NT2/D1 (cell line): ENCODE measurements at regions not wholly inside any gene's neighbourhood (a gene's known extent, or its start where the extent isn't known, plus 50 kb on each side); places are given as distances from the start of the nearest gene placed in this dataset.

Experiments used
- SUZ12 ChIP-seq: IDR thresholded peaks from 2 replicates; pipeline ENCODE4 v1.6.1; 2011; ENCODE audit not compliant: insufficient read length, insufficient read depth; ENCODE audit errors: extremely low read depth
- YY1 ChIP-seq: IDR thresholded peaks from 2 replicates; pipeline ENCODE4 v1.6.1; 2011; ENCODE audit not compliant: insufficient read length, insufficient read depth
- ZNF274 ChIP-seq: IDR thresholded peaks from 2 replicates; pipeline ENCODE4 v1.6.1; 2011; ENCODE audit warnings: mild to moderate bottlenecking, low read depth, low read length

DNA sequence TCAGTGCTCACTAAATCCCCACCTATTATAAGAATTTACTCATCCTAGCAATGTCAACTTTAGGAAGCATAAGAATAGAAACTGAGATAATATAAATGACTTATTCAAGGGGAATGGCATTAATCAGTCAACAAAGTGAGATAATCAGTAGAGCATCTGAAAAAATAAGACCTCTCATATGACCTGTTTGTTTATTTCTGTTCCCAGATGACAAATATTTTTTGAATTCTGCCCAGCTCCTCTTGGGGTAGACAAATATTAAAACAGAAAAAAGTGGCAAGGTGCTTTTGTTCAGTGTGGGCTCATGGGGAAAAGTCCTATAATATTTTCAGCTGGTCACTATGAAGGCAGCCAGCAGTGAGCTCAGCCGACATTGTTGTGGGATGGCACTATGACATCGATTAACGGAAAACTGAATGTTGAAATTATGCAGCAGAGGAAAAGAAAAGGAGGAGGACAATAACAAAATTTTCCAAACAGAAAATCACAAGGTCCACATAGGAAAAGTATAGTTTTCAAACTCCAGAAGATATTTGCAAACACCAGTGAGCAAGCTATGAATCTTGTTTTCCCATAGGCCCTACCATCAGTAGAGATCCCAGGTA is 109.6 kb downstream of the ANXA3 start:
- TF ChIP-seq YY1 (no peak), ZNF274 (no peak), SUZ12 (no peak)
